Stimulated activated CD4-positive, alpha-beta T cell treated with anti-CD3 and anti-CD28 coated beads, Interleukin-15, amount 100 ng/mL, for 48 hours (primary cell): ENCODE measurements at regions not wholly inside any gene's neighbourhood (a gene's known extent, or its start where the extent isn't known, plus 50 kb on each side); places are given as distances from the start of the nearest gene placed in this dataset.

Experiments
- DNase-seq, 2 donors: peaks; one replicate each; pipeline ENCODE4 v3.0.0-alpha.2; 2020; ENCODE audit warnings: low read depth in 2 of 2

DNA sequence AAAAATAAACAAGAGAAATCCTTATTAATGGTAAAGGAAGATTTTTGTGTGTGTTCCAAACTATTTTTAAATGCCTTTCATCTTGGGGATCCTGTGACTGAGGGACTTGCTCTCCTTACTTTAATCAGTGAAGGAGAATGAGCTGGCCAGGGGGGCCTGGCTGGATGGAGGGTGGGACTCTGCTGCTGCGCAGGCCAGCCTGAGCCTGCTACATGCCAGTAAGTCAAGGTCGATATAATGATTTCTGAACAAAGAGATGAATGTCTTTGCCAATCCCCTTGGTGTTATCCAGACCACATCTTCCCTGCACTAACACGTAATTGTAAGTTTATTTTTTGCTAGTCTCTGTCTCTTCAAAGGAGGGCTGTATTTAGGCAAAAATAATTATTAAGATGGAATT, 1679.2 kb upstream of the TENM3 start:
- no peak for DNase-seq

DNA sequence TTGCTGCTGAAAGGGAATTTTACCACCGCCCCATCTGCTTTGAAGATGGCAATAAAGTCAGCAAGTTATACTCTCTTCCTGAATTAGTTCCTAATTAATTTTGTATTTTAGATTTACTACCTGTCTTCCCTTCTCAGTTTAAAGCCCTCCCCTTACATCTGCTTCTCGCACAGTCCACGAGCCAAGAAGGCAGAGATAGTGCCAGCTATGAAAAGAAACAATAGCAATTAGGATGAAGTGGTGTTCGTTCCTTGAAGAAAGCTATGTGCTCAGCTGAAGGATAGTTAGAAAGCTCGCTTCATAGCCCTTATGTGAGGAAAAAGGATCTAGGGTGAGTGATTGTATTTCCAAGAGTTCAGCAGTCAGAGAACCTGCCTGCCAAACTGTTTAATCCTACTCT, 1678.8 kb upstream of the TENM3 start:
- no peak for DNase-seq

DNA sequence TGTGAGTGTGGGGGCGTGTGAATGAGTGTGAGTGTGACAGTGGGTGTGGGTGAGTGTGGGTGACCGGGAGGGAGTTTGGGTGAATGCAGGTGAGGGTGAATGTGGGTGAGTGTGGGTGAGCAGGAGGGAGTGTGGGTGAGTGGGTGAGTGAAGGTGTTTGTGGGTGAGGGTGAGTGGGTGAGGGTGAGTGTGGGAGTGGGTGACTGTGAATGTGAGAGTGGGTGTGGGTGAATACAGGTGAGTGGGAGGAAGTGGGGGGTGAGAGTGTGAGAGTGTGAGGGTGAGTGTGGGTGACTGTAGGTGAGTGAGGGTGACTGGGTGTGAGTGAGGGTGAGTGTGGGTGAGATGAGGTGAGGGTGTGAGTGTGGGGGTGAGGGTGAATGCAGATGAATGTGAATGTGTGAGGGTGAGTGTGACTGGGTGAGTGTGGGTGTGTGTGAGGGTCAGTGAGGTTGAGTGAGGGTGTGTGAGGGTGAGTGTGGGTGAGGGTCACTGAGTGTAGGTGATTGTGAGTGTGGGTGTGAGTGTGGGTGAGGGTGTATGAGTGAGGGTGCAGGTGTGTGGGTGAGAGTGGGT, 1677.3 kb upstream of the TENM3 start:
- DNase-seq: no peak

DNA sequence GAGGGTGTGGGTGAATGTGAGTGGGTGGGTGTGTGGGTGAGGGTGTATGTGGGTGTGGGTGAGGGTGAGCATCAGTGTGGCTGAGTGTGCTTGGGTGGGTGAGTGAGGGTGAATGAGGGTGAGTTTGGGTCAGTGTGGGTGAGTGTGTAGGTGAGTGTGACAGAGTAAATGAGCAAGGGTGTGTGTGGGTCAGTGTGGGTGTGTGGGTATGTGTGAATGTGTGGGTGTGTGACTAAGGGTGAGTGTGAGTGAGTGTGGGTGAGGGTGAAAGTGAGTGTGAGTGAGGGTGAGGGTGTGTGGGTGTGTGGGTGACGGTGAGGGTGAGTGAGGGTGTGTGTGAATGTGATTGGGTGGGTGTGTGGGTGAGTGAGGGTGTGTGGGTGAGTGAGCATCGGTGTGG, 1676.7 kb upstream of the TENM3 start:
- DNase-seq: no peak

DNA sequence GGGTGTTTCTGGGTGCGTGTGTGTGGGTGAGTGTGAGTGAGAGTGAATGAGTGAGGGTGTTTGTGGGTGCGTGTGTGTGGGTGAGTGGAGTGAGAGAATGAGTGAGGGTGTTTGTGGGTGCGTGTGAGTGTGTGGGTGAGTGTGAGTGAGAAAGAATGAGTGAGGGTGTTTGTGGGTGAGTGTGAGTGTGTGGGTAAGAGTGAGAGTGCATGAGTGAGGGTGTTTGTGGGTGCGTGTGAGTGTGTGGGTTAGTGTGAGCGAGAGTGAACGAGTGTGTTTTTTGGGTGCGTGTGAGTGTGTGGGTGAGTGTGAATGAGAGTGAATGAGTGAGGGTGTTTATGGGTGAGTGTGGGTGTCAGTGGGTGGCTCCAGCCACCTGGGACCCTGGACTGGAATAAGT, 1676.1 kb upstream of the TENM3 start:
- DNase-seq: no peak

DNA sequence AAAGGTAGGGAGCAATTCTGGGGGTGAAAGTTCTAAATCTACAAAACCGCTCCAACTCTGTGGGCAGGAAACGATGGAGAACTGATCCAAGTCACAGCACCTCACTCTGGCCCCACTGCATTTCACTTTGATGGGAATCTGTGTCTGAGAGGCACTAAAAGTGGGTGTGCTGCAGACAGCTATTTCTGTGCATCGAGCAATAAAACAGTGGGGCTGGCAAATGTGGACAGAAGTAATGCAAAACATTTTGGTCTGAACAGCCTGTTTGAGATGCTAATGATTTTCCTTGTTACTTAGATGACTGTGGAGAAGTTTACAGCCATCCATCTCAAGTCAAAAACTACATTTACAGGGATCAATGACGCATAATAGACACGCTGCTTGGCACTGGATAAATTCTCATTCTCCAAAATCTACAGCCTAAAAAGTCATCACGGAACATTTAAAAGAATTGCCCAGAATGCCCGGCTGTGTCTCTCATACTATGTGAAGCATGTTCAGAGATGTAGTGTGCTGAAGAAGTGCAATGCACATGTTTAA, 1671.6 kb upstream of the TENM3 start:
- DNase-seq: no peak

DNA sequence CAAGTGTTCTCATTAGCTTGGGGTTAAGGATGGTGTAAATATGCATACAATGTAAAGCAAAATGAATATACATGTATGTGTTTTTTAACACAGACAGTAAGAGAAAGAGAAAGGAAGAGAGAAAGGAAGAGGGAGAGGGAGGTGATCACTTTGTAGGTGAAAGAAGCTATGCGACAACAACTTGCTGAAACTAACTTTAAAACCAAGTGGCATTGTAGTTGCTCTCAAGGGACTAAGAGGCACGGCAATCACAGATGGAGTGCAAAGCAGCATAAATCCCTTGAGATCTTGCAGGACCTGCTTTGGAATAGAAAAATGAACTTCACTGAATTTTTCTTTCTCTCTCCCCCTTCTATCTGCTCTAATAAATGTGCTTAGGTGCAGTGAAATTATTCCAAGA, 1665.0 kb upstream of the TENM3 start:
- no peak for DNase-seq

DNA sequence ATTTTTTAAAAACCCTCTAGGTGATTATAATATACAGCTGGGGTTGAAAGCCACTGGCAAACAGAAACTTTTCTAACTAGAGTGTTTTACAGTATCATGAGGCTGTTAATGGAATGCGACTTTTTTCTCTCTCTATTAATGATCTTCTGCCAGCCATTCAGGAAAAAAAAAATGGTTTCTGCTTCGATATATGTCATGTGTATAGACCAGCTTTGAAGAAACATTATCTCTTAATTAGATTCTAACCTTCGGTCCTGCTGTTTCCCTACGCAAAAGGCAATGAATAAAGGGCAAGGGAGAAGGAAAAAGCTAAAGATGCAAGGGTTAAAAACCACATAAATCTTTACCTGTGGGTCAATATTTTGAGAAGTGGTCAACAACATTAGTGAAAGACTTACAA, 1662.1 kb upstream of the TENM3 start:
- DNase-seq: no peak

DNA sequence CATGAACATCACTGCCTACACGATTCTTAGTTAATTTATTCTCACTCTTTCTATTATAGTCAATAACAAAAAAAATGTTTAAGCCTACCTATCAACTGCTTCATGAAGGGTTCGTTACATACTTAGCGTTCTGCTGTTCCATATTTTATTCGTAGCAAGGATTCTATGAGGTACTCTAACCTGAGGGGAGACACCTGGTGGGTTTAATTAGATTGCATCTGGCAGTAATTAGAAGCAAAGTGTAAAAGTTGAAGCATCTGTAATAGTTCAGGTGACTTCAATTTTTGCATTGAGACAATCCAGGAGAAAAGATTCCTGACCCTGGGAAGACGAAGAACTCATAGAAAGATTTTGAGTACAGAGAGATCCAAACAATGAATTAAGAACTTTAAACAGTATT, 1655.8 kb upstream of the TENM3 start:
- DNase-seq: no peak

DNA sequence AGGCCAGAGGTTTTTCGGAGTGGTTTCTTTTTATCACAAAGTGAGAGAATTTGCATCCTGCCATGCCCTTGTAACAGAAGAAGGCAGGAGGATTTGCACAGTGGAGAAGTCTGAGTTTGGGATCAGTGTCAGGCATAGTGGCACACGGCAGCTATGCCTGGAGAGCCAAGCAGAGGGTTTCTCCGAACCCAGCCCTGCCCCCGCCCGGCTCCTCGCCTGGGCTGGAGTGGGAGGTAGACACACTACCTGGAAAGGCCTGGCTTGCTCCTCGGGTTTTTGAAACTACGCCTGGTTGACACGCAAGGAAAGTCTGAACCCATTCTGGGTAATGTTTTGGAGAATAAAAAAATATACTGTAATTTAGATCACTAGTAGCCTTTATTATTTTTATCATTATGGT, 1653.6 kb upstream of the TENM3 start:
- no peak for DNase-seq

DNA sequence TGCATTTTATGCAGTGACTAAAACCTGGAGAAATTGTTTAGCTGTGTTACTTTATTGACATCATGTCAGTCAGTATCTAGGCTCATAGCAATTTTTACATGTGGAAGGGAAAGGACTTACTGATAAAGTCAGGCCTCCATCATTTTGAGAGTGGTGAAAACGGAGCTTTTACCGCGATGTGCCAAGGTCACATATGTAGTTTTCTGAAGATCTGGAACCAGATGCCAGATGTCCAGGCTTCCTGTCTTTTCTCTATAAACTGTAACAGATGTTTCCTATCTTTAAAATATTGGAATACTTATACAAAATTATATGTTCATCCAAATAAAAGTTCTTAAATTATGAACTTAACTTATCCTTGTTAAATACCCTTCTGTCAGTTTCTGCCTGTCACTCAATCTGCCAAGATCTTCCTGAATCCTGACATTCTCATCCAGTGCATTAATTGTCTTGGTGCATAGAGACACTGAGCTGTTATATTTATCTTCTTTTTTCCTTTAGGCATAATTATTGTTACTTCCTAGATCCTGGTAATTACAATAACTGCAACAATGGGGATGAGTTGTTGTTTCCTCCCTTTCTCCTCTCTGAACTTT, 1646.2 kb upstream of the TENM3 start:
- no peak for DNase-seq

DNA sequence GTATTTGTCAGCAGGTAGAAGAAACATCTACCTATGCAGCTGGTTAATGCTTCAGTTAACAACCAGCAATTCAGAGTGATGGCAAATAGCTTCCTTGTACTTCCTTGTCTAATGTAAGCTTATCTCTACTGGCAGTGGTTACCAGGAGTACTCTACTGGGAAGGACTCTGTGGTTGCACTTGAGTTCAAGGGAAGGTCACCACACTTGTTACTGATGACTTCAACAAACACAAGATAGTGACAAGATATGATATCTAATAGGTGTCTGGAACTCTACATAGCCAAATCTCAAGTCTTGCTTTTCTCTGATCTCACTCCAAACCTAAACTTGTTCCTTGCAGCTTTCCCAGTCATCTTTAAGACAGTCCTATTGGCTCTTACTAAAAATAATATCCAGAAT, 1644.9 kb upstream of the TENM3 start:
- DNase-seq: no peak

DNA sequence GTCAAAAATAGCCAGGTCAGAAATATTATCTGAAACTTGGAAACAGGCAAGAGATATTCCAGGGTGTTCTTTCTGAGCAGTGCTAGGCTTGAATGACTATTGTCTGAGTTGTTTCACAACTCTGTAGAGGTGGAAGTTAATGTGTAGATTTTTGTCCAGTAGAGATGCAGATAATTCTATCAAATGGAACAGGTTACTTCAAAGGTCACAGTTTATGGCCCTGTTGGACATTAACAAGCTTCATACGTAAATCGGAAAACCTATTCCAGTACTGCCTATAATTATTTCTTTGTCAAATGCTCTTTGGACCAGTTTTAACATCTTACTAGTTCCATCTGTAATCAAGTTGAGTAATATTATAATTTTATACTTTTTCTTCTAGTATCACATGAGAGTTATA, 1639.4 kb upstream of the TENM3 start:
- no peak for DNase-seq

DNA sequence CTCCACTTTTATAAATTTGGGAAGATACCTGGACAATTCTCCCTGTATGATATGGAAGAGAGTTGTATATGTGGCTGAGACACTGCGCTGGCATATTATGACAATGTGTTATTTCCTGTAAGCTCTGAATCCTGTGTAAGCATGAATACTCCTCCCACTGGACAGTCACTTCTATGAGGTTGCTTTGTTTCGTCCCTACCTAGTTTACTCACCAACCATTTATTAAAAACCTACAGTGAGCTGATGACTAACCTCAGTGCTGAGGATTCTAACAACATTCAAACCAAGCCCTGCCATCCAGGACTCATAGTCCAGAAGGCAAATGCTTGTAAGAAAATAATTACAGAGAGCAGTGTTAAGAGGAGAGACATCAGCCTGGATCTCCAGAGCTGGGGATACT, 1632.9 kb upstream of the TENM3 start:
- DNase-seq: no peak

DNA sequence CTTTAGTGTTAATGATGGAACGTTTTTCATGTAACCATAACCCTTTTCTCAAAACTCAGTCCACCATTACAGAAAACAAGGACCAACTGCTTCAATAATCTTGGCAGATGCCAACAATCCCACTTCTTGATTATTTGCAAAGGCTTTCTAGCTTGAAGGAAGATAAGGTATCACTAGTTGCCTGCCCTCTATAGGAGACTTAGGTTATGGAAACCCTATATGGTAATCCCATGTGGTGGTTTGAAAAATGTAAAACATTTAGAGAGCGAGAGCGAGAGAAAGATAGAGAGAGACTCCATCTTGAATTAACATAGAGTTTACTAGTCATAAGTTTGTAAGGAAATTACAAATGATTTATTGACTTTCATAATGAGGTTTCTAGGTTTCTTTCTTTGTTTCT, 1627.5 kb upstream of the TENM3 start:
- DNase-seq: no peak

DNA sequence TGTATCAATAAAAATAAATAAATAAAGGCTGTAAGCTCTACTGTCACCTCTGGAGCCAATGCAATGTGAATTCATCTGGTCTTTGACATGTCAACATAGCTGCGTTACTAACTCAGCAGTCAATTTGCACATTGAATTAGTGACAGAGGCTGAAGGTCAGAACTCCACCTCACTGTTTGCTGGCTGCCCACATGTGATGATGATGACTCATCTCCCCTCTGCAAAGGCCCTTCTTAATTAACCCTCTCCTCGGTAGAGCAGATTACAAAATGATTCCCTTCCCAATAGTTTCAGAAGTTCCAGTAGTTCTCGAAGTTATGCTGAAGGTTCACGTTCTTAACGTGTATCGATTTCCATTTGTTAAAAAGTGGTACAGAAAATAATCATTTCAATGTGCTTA, 1626.0 kb upstream of the TENM3 start:
- no peak for DNase-seq

DNA sequence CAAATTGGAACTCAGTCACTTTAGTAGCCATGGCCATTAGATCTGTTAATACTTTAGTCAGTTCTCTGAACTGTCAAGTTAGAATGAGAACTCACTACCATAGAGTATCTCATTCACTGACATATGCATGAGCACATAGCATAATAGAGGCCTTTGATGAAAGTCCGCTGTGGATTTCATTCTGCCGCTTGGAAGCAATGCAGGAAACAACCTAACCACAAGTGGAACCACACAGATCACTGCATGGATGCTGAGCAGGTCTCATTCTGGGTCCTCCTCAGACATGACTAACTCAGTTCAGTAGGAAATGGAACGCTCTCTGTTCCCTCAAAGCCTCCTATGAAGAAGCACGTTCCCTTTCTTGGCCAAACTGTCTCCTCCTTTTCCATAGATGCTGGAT, 1624.8 kb upstream of the TENM3 start:
- DNase-seq: no peak

DNA sequence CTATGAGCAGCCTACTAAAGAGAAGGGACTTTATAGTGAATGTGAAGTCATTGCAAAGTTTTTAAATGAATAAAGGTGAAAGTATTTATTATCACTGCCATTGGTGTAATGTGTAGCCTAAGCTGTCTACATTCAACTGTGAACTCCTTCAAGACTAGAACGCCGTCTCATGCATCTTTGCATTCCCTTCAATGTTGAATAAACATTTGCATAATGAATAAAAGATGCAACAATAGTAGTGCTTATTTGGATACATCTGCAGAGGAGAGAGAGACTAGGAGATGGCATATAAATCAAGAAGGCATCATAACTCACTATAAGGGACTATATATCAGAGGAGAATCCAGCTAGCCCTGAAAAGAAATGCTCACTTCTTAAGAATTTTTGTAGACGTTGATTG, 1623.8 kb upstream of the TENM3 start:
- DNase-seq: no peak

DNA sequence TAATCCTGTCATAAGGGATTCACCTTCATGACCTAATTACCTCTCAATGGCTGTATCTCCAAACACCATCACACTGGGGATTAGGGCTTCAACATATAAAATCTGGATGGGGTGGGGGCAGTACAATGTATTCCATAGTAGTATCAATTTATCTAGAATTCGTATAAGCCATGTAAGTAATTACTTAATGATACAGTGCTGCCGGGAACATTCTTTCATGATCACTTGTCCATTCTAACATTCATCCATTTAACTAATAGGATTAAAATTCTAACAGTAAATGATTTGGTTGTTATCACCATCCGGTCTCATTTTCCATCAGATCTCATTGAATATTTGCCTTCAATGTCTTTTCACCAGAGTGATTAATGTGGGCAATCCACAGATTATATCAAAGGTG, 1620.9 kb upstream of the TENM3 start:
- DNase-seq: no peak

DNA sequence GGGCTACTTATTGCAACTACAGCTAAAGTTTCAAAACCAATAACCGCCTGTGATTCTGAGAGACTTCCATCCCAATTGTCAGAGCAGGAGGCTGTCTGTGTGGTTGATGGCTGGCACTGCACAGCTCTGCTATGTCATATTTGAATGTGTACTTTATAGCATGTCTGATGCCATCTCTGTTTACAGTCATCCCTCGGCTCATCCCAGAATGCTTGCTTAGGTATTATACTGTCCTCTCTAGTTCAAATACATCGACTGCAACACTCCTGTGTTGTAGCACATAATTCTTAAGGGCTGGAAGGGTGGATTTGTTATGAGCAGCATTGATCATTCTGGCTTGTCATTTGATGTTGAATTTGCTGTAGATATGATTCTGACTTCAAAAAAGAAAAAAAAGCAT, 1617.5 kb upstream of the TENM3 start:
- no peak for DNase-seq

DNA sequence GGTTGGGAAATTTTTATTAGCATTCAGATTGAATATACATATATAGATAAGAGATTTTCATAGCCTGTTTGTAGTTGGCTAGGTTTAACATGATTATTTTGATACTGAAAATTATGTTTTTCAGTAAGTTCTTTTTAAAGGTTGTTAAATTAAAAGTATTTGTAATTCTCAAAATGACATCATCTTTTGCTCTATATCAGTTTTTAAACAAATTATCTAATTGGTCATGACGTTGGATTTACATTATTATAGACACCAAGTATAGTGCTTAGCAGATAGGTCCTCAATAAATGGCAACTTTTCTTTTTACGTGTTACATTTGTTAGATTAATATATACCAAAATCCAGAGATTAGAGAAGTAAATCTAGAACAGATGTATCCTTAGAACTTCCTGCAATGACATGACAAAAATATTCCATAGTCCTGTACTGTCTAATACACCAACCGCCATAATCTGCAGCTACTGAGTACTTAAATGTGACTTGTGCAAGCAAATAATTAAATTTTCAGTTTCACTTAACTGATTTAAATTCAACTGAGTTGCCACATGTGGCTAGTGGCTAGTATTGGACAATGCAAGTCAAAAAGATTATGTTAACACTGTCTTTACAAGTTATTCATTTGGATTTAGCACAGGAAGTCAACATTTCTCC, 1613.1 kb upstream of the TENM3 start:
- no peak for DNase-seq

DNA sequence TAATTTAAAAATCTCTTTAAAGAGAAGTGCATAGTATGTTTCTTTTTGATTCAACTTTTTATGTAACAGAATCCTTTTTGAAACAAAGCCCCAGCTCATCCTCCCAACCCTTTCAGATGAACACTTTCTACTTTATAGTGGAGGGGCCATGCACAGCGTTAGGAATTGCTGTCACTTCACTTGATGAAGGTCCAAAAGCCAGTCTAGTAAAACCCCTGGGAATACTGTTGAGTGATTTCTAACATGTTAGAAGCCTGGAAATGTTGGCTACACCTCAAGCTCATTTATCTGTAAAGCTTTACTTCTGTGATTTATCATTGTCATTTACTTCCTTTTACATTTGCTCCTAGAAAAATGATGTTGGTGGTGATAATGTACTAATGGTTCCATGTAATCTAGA, 1608.9 kb upstream of the TENM3 start:
- no peak for DNase-seq

DNA sequence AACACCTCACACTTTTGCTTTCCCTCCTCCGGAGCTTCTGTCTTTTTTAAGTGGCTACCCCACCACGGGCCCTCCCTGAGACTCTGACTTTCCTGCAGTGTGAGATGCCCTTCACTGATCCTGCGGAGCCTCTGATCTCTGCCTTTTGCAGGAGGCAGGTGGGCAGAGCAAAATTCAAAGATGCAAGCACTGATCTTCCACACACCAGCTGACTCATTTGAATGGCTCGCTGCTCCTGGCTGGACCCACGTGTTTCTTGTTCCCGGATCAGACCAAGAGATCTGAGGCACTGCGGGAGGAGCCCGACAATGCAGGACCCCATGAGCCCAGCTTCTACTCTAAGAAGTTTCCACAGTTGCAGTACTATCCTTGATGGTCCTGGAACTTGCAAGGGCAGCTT, 1607.9 kb upstream of the TENM3 start:
- DNase-seq: no peak
